ENCODE measurements at regions not wholly inside any gene's neighbourhood (a gene's known extent, or its start where the extent isn't known, plus 50 kb on each side); places are given as distances from the start of the nearest gene placed in this dataset.
A peak's percentile ranks its signal among the peaks of the same experiment; 100 is the strongest.

GRCh38 chr3:147651107-147651778 is 242.1 kb downstream of the ZIC1 start:
- Histone ChIP-seq H4K91ac (ENCODE audit: insufficient read depth, low read depth, low read length) (no peak overlapping the region), H3K4ac (ENCODE audit: low read depth, low read length) (no peak overlapping the region), H3K23ac (ENCODE audit: low read depth, low read length) (no peak overlapping the region), H2BK120ac (ENCODE audit: low read depth, low read length) (no peak overlapping the region), H2BK5ac (ENCODE audit: low read depth, low read length, poor library complexity, severe bottlenecking) (no peak overlapping the region), H3K9me3 (ENCODE audit: control insufficient read depth, insufficient read depth, low read length) (no peaks in the 10 kb centered on the region), H3K27ac (ENCODE audit: insufficient read depth, low read length) (no peak overlapping the region), H2BK15ac (ENCODE audit: low read depth, low read length) (no peak overlapping the region), H3K79me1 (ENCODE audit: low read depth in 1 of 2, low read length in 2 of 2) (no peaks in the 10 kb centered on the region), H3K9ac (ENCODE audit: low read depth, low read length) (no peak overlapping the region), H4K5ac (ENCODE audit: low read depth, low read length) (no peak overlapping the region), H3K4me1 (ENCODE audit: control insufficient read depth, insufficient read depth, low read length) (no peaks in the 10 kb centered on the region), H4K20me1 (ENCODE audit: insufficient read depth, low read length) (no peaks in the 10 kb centered on the region), H2AK9ac (replicated peaks; ENCODE audit: low read depth, low read length, poor library complexity) (no peak overlapping the region), H3K14ac (replicated peaks; ENCODE audit: low read depth, low read length) (no peak overlapping the region), H3K9me1 (ENCODE audit: insufficient read depth, low read length) (no peaks in the 10 kb centered on the region), H3K18ac (ENCODE audit: low read depth, low read length) (no peak overlapping the region), H2BK20ac (ENCODE audit: low read depth, low read length) (no peak overlapping the region), H3K27me3 (ENCODE audit: control insufficient read depth, insufficient read depth, low read length) (no peaks in the 10 kb centered on the region), H3K4me2 (ENCODE audit: low read depth, low read length) (no peak overlapping the region), H4K8ac (ENCODE audit: low read depth in 2 of 2, low read length in 2 of 2) (no peak overlapping the region), H2AFZ (replicated peaks; ENCODE audit: low read length, poor library complexity) (no peak overlapping the region), H2AK5ac (ENCODE audit: low read depth, low read length) (no peak overlapping the region), H3K36me3 (ENCODE audit: control insufficient read depth, insufficient read depth, low read length) (no peaks in the 10 kb centered on the region), H3K4me3 (ENCODE audit: insufficient read depth, low read depth, low read length) (no peak overlapping the region), H3K56ac (ENCODE audit: extremely low read depth, insufficient read depth, low read length) (no peak overlapping the region)
- peak; percentile 22; the same call in 1 of the 2 replicates for ATAC-seq (ENCODE audit: low read depth)
- no peak for TF ChIP-seq CTCF (conservative IDR thresholded peaks at IDR 0.05; ENCODE audit: low read depth, low read length)
- TF ChIP-seq BHLHE40 (IDR thresholded peaks at IDR 0.05; ENCODE audit: low read depth, low read length), result no peak
- TF ChIP-seq USF2 (IDR thresholded peaks at IDR 0.05; ENCODE audit: low read depth, low read length), result no peak
- TF ChIP-seq FOS (IDR thresholded peaks at IDR 0.05; ENCODE audit: low read depth, low read length), result no peak
- no peak for TF ChIP-seq MAFK (IDR thresholded peaks at IDR 0.05; ENCODE audit: low read depth, low read length)
- no peak for TF ChIP-seq RAD21 (IDR thresholded peaks at IDR 0.05; ENCODE audit: low read length)
- no peak for TF ChIP-seq RCOR1 (IDR thresholded peaks at IDR 0.05; ENCODE audit: insufficient replicate concordance, low read length)
- no peak for TF ChIP-seq CEBPB (IDR thresholded peaks at IDR 0.05; ENCODE audit: low read depth, low read length)
- POLR2A ChIA-PET (ENCODE audit: unreplicated experiment), result no interaction called here
- DNase-seq, result peak; percentile 2
- no CpG with 5 or more reads among the region's 3 CpGs for WGBS, 2 experiments (ENCODE audit: extremely low coverage in 2 of 2, insufficient read length in 1 of 2)
- CTCF ChIA-PET, result no interaction called here
- intact Hi-C loops (cut with micrococcal nuclease), result no loop called here
- dilution Hi-C loops (cut with HindIII; ENCODE audit: low sequenced_read_pairs, unreplicated experiment), result no loop called here
- in situ Hi-C loops (cut with MboI; ENCODE audit: low sequenced_read_pairs), result no loop called here
- no TSS peak for BruUV-seq (replicated peaks)

Data from IMR-90 (cell line).